ENCODE measurements at regions not wholly inside any gene's neighbourhood (a gene's known extent, or its start where the extent isn't known, plus 50 kb on each side); places are given as distances from the start of the nearest gene placed in this dataset.
A peak's percentile ranks its signal among the peaks of the same experiment; 100 is the strongest.

DNA sequence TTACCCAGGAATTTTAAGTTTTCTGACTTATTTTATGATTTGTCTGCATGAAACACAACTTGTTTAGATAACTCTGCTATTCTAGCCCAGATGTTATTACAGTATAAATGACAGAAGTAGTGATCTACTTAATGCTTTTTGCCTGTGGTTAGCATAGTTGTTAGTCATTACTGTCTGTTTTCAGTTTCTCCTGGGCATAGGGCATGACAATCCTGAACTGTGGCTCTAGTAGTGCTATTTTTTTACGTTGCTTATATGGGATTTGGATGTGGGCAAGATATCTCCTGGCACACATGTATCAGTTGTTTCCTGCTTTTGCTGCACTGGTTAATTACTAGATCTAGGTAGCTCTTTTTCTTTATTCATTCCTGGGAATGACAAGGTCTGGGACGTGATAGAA, 1005.8 kb downstream of the PCDH18 start:
- DNase-seq (ENCODE audit: low spot score): no peak

DNA sequence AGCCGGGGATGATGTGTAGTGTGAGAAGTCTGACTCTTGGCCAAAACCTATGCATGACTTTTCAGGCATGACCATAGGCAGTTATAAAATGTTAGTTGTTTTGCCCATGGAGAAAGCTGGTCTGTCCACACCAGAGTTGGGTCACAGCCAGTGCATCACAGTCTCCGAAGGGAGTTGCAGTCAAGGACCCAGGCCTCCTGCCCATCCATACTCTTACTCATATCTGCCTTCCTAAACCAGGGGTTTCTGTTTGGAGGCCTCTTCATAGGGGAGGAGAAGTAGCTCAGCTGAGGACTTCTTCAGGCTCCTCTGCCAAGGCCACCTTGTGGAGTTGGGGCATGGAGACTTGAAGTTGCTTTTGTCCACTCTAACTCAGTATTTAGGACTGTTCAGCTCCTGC, 1008.3 kb downstream of the PCDH18 start:
- DNase-seq (ENCODE audit: low spot score): no peak

DNA sequence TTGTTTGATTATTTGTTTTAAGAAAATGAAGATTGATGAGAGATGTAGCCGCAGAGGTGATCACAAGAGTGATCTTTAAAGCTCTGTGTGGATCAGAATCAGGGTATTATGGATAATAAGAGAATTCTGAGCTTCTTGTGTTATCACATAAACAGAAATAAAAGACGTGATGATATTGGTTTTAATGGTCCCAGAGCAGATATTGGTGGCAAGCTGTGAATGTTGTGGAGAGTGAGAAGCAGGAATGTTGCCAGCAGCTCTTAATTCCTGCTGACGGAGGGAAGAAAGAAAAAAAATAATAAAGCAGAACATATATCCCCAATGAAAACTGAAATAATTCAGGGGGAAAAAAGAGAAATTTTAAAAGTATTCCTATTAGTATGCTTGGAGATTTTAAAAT, 1015.9 kb downstream of the PCDH18 start:
- DNase-seq (ENCODE audit: low spot score): no peak

DNA sequence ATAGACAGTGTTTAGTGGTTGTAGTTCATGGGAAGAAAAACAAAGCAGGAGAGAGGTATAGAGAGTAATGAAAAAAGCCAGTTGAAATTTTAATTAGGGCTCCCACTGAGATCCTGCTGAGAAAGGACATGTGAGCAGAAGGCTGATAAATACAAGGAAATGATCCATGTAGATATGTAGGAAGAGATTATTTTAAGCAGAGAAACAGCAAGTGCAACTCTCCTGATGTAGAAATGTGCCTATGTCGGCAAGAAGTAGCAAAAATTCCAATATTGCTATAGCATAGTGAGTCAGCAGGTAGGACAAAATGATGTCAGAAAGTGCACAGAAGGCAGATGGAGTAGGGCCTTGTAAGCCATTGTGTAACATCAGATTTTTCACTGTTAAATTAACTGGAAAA, 1027.3 kb downstream of the PCDH18 start:
- DNase-seq (ENCODE audit: low spot score): peak; percentile 47

DNA sequence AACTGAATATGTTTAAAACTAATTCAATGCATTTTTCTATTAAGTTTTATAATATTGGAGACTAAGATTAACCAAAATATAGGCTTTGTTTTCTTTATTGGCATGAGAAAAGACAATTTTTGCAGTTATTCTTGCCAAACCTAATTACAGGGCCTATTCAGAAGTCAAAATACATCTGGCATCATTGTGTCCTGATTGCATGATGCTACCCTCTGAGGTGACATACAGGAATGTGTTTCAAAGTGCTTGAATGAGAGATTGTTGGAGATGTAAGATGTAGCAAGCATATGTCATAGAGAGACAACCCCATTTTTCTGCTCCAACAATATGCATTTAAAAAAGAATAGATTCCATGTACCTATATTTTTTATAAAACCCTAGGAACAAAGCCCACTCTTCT, 1036.4 kb downstream of the PCDH18 start:
- no peak for DNase-seq (ENCODE audit: low spot score)

DNA sequence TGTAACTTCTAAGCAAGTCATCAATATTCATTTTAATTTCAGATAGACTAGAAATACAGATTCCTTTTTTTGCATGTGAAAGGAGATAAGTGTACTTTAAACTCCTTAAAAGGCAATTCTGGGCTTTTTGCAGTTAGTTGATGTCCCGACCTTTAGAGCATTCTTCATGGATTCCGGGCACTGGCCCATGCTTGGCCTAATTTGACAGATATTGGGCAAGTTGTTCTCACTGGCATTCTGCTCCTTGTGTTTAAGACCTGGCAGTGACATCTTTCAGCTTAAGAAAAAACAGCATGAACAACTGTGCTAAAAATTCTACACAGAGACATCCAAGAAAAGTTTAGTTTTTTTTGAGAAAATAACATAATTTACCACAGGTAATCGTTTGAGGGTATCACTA, 1037.2 kb downstream of the PCDH18 start:
- no peak for DNase-seq (ENCODE audit: low spot score)

DNA sequence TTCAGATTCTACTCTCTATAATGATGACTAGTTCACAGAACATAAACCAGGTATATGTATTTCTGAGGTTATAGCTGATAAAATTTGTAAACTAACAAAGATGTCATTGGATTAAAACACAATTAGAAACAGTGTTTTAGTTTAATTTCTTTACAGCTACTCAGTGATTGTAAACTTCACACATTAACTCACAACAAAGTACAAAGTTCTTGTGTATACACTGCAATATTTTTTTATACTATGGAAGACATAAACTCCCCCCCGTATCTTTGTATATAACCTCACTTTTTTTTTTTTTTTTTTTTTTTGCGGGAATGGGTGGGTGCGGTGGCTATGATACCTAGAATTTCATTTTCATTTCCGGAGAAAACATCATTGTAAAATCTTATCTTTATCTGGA, 1043.2 kb downstream of the PCDH18 start:
- DNase-seq (ENCODE audit: low spot score): no peak

DNA sequence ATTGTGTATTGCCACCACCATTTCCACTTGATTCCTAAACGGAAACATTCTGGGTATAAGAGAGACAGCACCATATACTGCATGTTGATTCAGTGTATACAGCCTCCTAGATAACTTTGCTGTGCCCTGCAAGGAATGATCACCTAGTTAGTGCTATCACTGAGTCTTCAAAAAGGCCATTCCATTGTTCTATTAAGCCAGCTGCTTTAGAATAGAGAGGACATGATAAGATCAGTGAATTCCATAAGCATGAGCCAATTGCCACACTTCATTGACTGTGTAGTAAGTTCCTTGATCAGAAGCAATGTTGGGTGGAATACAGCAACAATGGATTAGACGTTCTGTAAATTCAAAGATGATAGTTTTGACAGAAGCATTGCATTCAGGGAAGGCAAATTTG, 1047.3 kb downstream of the PCDH18 start:
- DNase-seq (ENCODE audit: low spot score): no peak

DNA sequence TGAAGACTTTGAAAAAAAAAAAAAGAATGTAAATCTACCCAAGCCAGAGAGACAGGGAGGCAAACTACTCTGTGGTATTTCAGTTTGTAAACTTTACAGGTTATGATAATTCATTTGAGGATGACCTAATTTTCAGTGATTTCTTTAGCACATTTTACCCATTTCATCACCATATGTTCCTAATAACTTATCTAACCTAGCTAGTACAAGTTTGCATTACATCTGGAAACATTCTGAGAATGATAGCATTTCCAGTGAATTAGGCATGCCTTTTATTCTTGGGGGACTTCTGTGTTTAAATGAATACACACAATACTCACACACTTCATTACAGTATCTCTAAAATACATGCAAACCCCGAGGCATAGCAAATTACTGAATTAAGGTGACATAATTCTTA, 1055.5 kb downstream of the PCDH18 start:
- DNase-seq (ENCODE audit: low spot score): no peak

DNA sequence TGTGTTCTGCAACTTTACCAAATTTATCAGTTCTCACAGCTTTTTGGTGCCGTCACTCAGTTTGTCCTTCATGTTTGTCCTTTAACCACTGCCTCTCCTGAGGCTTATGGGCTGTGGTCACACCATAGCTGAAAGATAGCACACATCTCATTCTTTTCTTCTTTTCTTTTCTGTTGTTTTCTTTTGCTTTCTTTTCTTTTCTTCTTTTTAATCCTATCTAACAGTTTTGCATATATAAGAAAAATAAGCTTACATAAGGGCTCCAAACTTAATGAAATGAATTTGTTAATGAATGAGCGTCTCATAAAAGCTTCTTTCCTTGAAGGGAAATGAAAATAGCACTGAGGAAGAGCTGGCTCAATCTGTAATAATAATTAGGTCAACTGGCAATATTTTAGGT, 1061.2 kb downstream of the PCDH18 start:
- DNase-seq (ENCODE audit: low spot score): no peak

DNA sequence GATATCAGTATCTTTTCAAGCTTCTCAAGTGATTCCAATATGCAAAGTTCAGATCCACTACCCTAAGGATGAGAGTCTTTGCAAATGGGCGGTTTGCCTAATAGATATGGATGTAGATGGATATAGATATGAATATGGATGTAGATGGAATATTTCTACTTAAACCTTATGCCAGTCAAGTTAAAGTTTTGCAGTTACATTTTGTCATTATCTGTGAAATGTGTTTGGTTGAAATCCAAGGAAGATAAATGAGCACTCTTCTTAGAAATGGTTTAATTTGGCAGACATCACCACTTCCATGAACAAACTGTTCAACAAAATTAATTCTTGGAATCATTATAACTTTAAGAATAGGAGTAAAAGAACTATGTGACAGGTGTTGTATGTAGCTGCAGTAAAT, 1066.6 kb downstream of the PCDH18 start:
- no peak for DNase-seq (ENCODE audit: low spot score)

DNA sequence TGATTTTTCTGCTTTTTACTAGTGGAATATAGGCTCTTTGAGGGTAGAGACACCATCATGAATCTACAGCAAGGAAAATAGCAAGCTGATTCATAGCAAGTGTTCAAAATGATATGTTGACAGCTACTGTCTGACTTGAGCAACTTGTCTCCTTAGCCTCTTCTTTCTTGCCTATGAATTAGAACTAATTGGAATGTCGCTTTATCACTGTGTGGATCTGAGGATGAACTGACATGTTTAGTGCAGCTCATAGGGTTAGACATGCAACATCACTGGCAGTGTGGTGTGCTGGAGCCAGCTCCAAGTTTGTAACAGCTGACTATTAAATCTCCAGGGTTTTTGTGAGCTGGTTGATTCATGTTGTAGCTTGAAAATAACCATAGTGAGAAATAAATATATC, 1068.4 kb downstream of the PCDH18 start:
- DNase-seq (ENCODE audit: low spot score): no peak

DNA sequence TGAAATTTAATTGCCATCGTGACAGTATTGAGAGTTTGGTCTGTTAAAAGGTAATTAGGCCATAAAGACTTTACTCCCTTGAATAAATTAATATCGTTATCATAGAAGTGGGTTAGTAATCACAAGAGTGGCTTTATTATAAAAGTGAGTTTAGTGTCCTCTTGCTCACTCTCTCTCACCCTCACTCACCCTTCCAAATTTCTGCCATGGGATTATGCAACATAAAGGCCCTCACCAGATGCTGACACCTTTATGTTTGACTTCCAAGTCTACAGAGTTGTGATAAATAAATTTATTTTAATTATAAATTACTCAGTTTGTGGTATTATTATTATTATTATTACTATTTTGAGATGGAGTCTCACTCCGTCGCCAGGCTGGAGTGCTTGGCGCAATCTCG, 1070.8 kb downstream of the PCDH18 start:
- no peak for DNase-seq (ENCODE audit: low spot score)

DNA sequence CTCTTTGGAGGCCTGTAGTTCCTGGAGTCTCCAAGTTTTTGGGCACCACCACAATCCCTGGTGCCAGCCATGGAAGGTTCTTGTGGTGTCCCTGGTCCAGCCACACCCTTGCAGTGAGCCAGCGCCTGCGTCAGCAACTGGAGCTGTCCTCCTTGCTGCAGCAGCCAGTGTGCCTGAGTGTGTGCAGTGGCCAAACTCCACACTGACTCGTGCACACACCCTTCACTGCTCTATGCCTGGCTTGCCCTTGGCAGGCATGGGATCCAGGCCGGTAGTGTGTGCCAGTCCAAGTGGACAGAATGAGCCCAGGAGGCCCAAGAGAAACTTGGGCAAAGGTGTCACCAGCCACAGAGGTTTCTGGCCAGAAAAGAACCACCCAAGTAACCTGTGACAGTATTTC, 1074.0 kb downstream of the PCDH18 start:
- DNase-seq (ENCODE audit: low spot score): no peak

DNA sequence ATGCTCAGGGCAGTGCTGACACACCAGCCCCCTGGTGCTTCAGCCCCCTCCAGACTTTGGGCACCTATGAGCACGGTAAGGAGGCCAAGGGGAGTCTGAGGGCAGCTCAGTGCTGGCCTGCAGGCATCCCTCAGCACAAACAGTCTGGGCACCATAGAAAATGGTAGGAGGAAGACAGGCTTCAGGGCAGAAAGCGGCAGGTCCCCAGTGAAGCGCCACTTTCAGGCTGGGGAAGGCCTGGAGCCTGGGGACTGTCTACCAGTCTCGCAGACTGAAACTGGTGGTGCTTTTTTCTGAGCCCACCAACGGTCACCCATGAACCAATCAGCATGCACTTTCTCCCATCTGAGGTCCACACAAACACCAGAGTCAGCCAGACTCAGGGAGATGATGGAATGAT, 1074.7 kb downstream of the PCDH18 start:
- DNase-seq (ENCODE audit: low spot score): no peak

DNA sequence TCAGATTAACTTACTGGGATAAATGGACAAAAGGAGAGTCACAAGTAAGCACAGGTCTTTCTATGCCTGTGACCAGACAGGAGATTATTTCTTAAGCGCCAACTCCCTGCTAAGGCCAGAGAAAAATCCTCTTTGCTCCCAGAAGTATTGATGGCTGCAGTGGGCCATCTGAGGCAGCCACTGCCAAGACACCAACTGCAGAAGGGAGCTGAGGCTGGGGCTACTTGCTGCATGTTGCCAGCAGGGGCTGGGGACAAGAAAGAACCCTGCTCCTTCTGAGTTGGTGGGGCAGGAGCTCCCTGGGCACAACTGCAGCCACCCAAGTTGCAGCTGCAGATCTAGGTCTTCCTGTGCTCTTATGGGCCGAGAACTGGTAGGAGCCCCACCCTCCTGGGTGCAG, 1075.3 kb downstream of the PCDH18 start:
- DNase-seq (ENCODE audit: low spot score): no peak

DNA sequence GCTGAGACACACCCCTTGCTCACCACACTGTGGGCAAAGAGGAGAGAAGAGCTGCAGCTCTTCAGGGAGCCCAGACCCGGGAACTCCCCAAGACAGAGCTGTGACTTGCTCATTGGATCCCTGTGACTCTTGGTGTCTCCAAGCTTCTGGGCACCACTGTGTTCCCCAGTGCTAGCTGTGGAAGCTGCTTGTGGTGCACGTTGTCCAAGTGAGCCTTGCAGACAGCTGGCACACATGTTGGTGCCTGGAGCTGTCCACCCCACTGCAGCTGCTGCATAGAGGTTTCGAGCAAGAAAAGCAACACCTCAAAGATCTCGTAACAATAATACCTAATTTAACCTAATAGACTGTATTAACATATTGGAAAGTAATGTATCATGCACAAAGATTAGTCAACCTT, 1089.3 kb downstream of the PCDH18 start:
- DNase-seq (ENCODE audit: low spot score): no peak

DNA sequence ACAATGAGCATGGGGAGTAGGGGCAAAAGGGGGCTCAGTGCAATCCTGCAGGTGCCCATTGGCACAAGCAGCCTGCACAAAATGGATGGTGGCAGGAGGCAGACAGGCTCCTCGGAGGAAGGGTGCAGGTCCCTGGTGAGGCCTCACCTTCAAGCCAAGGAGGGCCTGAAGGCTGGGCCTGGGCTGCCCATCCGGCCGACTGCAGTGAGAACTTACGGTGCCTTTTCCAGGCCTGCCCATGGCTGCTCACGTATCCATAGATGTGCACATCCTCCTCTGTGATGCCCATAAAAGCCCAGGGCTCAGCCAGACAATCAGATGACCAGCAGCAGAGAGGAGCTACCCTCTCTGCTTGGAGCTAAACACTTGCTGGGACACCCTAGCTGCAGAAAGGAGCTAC, 1089.8 kb downstream of the PCDH18 start:
- DNase-seq (ENCODE audit: low spot score): no peak

DNA sequence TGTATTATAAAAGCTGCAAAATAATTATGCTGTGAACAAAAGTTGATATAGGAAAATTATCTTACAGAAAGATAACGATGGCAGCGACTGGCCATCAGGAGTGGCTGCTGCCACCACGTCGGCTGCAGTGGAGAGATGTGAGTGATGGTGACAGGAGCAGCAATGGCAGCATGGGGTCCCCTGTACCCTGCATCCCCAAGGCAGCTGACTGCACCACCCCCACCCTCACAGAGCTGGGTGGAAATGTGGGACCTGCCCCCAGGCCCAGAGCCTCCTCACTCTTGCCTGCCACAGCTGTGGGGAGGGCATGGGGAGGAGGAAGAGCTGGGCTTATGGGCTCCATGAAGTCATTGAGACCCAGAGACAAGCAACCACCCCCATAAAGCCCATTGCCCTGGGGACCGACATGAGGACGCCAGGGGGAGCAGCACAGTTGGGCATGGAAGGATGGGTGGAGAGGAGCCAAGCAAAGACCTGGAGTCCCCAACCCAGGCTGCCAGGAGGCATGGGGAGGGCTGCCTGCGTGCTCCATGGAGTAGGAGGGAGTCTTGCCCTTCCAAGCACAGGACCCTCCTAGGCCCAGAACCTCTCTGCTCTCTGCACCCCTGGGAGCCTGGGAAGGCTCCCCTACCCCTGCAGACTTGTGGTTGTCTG, 1090.5 kb downstream of the PCDH18 start:
- DNase-seq (ENCODE audit: low spot score): no peak

DNA sequence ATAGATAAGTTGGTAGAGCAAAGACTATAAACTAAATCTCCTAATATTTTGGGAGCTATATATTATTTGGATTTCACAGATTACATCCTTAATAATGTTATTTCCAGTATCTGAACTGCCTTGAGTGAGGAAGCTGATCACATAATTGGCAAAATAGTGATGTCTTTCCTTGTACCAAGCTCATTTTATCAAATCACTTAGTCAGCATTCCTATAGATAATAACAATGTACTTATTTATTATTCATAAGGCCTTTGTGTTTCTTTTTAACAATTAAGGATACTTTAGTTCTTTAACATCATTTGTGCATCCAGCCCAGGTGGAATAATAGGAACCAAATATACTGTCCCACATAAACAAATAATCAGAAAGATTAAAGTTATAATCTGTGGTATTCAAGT, 1093.6 kb downstream of the PCDH18 start:
- DNase-seq (ENCODE audit: low spot score): no peak

DNA sequence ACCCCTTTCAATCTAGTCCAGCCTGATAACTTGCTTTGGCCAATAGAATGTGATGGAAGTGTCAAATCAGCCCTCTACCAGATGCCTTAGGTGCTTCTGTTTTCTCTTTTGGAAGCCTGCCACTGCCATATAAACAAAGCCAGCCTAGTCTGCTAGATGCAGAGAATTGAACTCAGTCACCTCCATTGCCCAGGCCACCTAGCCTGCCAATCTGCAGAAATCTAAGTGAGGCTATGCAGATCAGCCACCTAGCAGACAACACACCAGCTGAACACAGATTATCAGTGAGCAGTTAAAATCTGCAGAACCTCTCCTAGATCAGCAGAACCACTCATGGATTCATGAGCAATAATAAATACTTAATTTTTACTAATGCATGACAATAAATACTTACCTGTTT, 1108.2 kb downstream of the PCDH18 start:
- DNase-seq (ENCODE audit: low spot score): no peak

DNA sequence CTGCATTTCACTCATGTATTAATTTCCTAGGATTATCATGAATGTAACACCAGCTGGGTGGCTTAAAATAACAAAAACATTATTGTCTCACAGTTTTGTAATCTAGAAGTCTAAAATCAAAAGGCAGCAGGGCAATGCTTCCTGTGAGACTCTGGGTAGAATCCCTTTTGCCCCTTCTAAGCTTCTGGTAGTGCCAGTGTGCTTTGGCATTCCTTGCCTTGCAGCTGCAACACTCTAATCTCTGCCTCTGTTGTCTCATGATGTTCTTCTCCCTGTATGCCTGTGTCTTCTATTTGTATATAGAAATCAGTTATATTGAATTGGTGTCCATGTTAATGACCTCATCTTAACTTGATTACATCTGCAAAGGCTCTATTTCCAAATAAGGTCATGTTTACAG, 1117.3 kb downstream of the PCDH18 start:
- no peak for DNase-seq (ENCODE audit: low spot score)

DNA sequence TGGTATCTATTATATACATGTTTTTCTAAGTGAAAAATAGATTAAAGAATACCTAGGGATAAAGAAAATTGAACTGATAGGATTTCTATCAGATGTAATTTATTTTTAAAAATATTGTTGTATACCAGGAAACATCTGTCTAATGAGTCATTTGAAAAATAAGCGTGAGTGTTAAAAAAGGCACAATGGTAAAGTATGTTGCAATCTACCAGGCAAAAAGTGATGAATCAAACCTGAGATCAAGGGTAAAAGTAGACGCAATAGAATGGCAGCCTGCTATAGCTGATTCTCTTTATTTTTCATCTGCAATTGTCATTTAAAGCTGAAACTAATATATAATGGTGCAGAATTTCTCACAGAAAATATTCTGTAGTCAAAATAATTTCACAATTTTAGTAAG, 1119.6 kb downstream of the PCDH18 start:
- DNase-seq (ENCODE audit: low spot score): peak; percentile 29

DNA sequence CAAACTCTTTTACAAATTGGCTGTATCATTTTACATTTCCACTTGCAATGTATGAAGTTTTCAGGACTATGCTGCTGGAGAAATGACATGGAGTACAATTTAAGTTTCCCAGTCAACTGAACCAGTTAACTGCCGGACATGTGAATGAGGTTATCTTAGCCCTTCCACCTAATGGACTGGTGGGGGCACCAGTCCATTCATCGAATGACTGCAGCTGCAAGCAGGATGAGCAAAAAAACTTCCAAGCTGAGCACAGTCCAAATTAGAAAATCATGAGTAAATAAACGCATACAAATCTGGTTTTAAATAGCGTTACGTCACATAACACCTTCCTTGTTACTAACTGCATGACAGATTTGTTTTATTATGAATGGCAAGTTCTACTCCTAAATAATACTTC, 1131.5 kb downstream of the PCDH18 start:
- no peak for DNase-seq (ENCODE audit: low spot score)

DNA sequence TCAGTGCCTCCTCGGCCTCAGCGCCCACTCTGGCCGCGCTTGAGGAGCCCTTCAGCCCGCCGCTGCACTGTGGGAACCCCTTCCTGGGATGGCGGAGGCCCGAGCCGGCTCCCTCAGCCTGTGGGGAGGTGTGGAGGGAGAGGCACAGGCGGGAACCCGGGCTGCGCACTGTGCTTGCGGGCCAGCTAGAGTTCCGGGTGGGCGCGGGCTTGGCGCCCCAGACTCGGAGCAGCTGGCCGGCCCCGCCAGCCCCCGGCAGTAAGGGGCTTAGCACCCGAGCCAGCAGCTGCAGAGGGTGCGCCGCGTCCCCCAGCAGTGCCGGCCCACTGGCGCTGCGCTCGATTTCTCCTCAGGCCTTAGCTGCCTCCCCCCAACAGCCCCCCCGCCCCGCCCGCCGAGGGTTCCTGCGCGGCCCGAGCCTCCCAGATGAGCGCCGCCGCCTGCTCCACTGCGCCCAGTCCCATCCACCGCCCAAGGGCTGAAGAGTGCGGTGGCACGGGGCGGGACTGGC, 1137.0 kb downstream of the PCDH18 start:
- DNase-seq (ENCODE audit: low spot score): no peak
